ENCODE measurements at regions not wholly inside any gene's neighbourhood (a gene's known extent, or its start where the extent isn't known, plus 50 kb on each side); places are given as distances from the start of the nearest gene placed in this dataset.
"Not testable (repeated sequence)": the region's sequence is repeated elsewhere in the genome, so short reads cannot be mapped to it uniquely, and the experiment has no call there.

DNA sequence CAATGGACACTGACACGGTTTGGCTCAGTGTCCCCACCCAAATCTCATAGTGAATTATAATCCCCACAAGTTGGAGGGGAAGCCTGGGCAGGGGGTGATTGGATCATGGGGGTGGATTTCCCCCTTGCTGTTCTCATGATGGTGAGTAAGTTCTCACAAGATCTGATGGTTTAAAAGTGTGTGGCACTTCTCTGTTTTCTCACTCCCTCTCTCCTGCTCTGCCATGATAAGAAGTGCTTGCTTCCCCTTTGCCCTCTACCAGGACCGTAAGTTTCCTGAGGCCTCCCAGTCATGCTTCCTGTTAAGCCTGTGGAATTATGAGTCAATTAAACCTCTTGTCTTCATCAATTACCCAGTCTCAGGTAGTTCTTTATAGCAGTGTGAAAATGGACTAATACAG, 115.8 kb upstream of the KIF2A start:
- no peaks in the 10 kb centered on the region for H3K36me3 ChIP-seq
- no peaks in the 10 kb centered on the region for H3K4me1 ChIP-seq
- H3K4me3 ChIP-seq: no peak overlapping the region
- in situ Hi-C loops (cut with MboI; ENCODE audit: low sequenced_read_pairs in 4 of 4): no loop called here
- no peak overlapping the region for H3K27ac ChIP-seq
- H3K9me3 ChIP-seq: no peaks in the 10 kb centered on the region
- TF ChIP-seq, protein P1, sequence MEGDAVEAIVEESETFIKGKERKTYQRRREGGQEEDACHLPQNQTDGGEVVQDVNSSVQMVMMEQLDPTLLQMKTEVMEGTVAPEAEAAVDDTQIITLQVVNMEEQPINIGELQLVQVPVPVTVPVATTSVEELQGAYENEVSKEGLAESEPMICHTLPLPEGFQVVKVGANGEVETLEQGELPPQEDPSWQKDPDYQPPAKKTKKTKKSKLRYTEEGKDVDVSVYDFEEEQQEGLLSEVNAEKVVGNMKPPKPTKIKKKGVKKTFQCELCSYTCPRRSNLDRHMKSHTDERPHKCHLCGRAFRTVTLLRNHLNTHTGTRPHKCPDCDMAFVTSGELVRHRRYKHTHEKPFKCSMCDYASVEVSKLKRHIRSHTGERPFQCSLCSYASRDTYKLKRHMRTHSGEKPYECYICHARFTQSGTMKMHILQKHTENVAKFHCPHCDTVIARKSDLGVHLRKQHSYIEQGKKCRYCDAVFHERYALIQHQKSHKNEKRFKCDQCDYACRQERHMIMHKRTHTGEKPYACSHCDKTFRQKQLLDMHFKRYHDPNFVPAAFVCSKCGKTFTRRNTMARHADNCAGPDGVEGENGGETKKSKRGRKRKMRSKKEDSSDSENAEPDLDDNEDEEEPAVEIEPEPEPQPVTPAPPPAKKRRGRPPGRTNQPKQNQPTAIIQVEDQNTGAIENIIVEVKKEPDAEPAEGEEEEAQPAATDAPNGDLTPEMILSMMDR (IDR thresholded peaks at IDR 0.05 in 4 of 5, conservative IDR thresholded peaks at IDR 0.05 in 1 of 5): no peak
- TF ChIP-seq POLR2A (IDR thresholded peaks at IDR 0.05): no peak
- DNase-seq (no peak), ATAC-seq (no peak)
- intact Hi-C loops (cut with DNase I; ENCODE audit: low total_unique reads): no loop called here
- no peaks in the 10 kb centered on the region for H3K27me3 ChIP-seq

DNA sequence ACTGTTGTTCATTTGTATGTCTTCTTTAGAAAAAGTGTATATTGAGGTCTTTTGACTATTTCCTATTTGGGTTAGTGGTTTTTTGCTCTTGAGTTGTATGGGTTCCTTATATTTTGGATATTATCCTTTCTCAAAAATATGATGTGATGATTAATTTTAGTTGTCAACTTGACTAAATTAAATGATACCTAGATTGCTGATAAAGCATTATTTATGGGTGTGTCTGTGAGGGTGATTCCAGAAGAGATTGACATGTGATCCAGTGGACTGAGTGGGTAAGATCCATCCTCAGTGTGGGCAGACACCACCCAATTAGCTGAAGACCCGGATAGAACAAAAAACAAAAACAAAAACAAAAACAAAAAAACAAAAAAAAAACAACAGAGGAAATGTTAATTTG, 115.1 kb upstream of the KIF2A start:
- DNase-seq (no peak), ATAC-seq (no peak)
- intact Hi-C loops (cut with DNase I; ENCODE audit: low total_unique reads): no loop called here
- no peaks in the 10 kb centered on the region for H3K4me1 ChIP-seq
- no peak overlapping the region for H3K27ac ChIP-seq
- H3K9me3 ChIP-seq: no peaks in the 10 kb centered on the region
- H3K27me3 ChIP-seq: no peaks in the 10 kb centered on the region
- no peaks in the 10 kb centered on the region for H3K36me3 ChIP-seq
- no peak overlapping the region for H3K4me3 ChIP-seq
- TF ChIP-seq POLR2A (IDR thresholded peaks at IDR 0.05): no peak
- TF ChIP-seq, protein P1 (IDR thresholded peaks at IDR 0.05 in 4 of 5, conservative IDR thresholded peaks at IDR 0.05 in 1 of 5): no peak
- in situ Hi-C loops (cut with MboI; ENCODE audit: low sequenced_read_pairs in 4 of 4): no loop called here

DNA sequence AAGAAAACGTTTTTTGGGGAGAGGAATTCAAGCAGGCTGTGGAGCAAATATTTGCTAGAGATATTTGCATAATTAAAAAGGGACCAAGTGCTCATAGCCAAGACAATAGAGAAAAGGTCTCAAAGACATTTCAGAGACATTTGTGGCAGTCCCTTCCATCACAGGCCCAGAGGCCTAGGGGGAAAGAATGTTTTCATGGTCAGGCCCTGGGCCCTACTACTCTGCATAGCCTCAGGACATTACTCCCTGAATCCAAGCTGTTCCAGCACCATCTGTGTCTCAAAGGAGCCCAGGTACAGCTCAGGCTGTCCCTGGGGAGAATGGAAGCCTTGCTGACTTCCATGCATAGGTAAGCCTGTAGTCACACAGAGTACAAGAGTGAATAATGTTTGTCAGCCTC, 113.0 kb upstream of the KIF2A start:
- ATAC-seq: no peak
- H3K27ac ChIP-seq: no peak overlapping the region
- TF ChIP-seq, protein P1 (IDR thresholded peaks at IDR 0.05 in 4 of 5, conservative IDR thresholded peaks at IDR 0.05 in 1 of 5): no peak
- TF ChIP-seq POLR2A (IDR thresholded peaks at IDR 0.05): no peak
- H3K36me3 ChIP-seq: no peaks in the 10 kb centered on the region
- no peaks in the 10 kb centered on the region for H3K4me1 ChIP-seq
- in situ Hi-C loops (cut with MboI; ENCODE audit: low sequenced_read_pairs in 4 of 4): no loop called here
- H3K4me3 ChIP-seq: no peak overlapping the region
- no peak for DNase-seq
- no peaks in the 10 kb centered on the region for H3K9me3 ChIP-seq
- intact Hi-C loops (cut with DNase I; ENCODE audit: low total_unique reads): no loop called here
- H3K27me3 ChIP-seq: no peaks in the 10 kb centered on the region

DNA sequence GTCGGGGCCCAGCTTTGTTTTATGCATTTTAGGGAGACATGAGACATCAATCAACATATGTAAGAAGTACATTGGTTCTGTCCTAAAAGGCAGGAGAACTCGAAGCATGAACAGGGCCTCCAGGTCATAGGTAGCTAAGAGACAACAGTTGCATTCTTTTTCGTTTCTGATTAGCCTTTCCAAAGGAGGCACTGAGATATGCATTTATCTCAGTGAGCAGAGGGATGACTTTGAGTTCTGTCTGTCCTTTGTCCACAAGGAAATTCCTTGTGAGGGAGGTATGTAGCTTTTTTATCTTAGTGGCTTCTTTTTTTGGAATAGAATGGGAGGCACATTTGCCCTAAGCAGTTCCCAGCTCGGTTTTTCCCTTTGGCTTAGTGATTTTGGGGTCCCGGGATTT, 109.5 kb upstream of the KIF2A start:
- ATAC-seq; H3K4me3 ChIP-seq; H3K36me3 ChIP-seq; DNase-seq; in situ Hi-C loops (cut with MboI; ENCODE audit: low sequenced_read_pairs in 4 of 4); H3K9me3 ChIP-seq; H3K27me3 ChIP-seq; intact Hi-C loops (cut with DNase I; ENCODE audit: low total_unique reads); H3K4me1 ChIP-seq; H3K27ac ChIP-seq: not testable (repeated sequence)

DNA sequence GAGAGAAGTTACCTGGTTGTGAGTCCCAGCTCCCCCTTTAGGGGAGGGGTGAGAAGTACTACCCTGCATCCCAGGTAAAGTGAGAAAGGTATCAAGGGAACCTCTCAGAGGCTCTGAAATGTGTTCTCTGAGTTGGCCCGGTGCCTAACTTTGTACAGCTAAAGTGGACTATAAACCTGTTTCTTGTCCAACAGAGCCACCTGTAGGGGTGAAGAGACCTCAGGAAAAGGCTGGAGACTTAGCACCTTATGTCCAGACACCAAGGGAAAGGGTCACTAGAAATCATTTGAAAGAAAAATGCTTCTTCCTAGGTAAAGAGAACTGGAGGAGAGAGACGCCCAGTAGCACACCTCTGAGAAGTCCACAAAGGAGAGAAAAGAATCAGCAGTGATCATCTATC, 108.3 kb upstream of the KIF2A start:
- intact Hi-C loops (cut with DNase I; ENCODE audit: low total_unique reads) (no loop called here), in situ Hi-C loops (cut with MboI; ENCODE audit: low sequenced_read_pairs in 4 of 4) (no loop called here)
- TF ChIP-seq, protein P1 (IDR thresholded peaks at IDR 0.05 in 4 of 5, conservative IDR thresholded peaks at IDR 0.05 in 1 of 5): no peak
- no peak for TF ChIP-seq POLR2A (IDR thresholded peaks at IDR 0.05)
- no peak for ATAC-seq
- no peak for DNase-seq
- H3K27me3 ChIP-seq: no peaks in the 10 kb centered on the region
- no peaks in the 10 kb centered on the region for H3K36me3 ChIP-seq
- no peaks in the 10 kb centered on the region for H3K9me3 ChIP-seq
- no peaks in the 10 kb centered on the region for H3K4me1 ChIP-seq
- no peak overlapping the region for H3K4me3 ChIP-seq
- no peak overlapping the region for H3K27ac ChIP-seq

Data from gastrocnemius medialis (tissue), 4 donors.